ENCODE measurements at regions not wholly inside any gene's neighbourhood (a gene's known extent, or its start where the extent isn't known, plus 50 kb on each side); places are given as distances from the start of the nearest gene placed in this dataset.

- DNase-seq: no peak
Measured at GRCh38 chr15:70315431-70315830, 217.7 kb upstream of the TLE3 start.

DNA sequence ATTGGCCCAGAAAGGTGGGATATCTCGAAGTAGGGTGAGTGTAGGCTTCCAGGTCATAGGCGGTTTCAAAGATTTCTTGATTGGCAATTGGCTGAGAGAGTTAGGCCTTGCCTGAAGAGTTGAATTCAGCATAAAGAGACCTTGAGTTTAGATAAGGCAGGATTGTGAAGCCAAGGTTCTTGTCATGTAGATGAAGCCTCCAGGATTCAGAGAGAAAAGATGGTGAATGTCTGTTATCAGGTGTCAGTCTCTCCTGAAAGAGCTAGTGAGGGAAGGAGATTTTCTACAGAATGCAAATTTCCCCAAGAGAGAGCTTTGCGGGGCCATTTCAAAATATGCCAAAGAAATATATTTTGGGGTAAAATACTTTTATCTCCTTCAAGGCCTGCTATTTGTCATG, 217.0 kb upstream of the TLE3 start:
- DNase-seq: no peak

GRCh38 chr15:70314018-70314354, 216.3 kb upstream of the TLE3 start:
- no peak for DNase-seq

GRCh38 chr15:70313099-70314017, 215.6 kb upstream of the TLE3 start:
- DNase-seq: no peak

GRCh38 chr15:70311821-70312220, 214.1 kb upstream of the TLE3 start:
- DNase-seq: no peak

GRCh38 chr15:70309716-70310115, 212.0 kb upstream of the TLE3 start:
- no peak for DNase-seq

GRCh38 chr15:70308735-70309434, 211.2 kb upstream of the TLE3 start:
- no peak for DNase-seq

- no peak for DNase-seq
Measured at GRCh38 chr15:70308011-70308734, 210.5 kb upstream of the TLE3 start.

GRCh38 chr15:70306582-70306981, 208.9 kb upstream of the TLE3 start:
- no peak for DNase-seq

- no peak for DNase-seq
Measured at GRCh38 chr15:70306081-70306480, 208.4 kb upstream of the TLE3 start.

- no peak for DNase-seq
Measured at GRCh38 chr15:70303981-70304380, 206.3 kb upstream of the TLE3 start.

DNA sequence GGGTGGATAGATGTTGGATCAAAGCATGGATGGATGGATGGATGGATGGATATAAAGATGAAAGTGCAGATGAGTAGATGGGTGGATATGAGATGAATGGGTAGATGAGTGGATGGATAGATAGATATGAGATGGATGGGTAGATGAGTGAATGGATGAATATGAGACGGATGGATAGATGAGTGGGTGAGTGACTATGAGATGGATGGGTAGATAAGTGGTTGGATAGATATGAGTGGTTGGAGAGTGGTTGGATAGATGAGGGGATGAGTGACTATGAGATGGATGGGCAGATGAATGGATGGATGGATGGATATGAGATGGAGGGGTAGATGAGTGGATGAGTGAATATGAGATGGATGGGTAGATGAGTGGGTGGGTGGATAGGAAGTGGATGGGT, 204.6 kb upstream of the TLE3 start:
- DNase-seq: no peak

DNA sequence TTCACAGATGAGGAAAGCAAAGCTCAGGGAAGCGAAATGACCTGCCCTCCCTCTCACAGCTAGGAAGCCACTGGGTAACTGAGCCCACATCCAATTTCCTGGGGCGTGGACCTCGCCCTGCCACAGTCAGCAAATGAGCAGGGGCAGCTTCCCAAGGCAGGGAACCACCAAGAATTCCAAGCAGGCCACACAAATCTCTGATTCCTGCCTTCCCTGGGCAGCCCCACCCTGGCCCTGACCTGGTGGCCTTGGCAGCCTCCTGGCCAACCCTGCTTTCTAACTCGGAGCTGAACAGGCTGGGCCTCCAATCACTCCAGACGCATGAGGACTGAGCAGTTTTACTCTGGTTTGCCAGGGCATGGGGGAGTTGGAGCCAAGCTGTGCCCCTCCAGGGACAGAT, 203.7 kb upstream of the TLE3 start:
- no peak for DNase-seq

DNA sequence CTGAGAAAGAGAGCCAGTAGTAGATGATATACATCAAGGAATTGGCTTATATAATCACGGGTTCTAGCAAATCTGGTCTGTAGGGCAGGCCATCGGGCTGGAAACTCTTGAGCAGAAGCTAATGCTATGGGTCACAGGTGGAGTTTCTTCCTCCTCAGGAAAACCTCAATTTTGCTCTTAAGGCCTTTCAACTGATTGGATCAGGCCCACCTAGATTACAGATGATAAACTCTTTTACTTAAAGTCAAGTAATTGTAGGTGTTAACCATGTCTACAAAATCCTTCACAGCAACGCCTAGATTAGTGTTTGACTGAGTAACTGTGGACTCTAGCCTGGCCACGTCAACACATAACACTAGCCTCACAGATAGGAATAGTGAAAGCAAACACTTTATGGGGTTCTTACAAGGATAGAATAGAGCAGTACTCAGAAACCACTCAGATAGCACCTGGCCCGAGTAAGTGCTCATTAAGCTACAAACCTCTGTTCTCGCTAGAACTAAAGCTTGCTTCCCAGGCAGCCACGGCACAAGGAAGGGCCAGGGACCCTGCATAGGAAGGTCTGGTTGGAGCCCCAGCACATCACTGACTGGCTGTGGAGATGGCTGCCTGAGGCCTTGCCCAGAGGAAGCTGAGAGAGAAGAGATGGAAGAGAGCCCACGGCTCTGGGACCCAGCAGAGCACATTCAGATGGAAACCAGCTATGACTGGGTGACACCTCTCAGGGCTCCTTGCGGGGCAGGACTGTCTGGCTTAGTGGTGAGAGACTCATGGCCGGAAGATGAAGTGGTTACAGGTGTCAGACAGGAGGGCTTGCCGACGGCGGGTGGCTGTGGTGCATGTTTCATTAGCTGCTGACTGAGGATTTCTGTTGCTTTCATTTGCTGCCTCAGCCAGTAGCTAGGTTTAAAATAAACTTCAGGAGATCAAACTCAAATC, 202.5 kb upstream of the TLE3 start:
- no peak for DNase-seq

DNA sequence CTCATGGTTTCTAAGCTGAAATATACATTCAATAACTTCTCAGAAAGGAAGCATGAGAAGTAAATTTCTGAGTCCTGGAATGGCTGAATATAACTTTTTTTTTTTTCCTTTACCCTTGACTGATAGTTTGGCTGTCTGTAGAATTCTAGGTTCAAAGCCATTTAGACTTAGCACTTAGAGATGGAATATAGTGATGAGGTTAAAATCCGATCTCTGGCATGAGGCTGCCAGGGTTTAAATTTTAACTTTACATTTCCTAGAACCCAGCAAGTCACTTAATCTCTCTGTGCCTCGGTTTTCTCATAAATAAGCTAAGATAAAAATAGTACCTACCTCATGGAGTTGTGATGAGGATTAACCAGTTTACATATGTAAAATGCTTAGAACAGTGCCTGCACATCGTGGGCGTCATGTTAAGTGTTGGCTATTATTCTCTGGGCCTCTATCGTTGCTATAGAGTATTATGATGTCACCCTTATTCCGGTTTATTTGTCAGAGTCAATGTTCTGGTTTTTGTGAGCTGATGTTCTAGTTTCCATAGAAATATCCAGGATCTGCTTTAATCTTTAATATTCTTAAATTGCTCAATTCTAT, 199.8 kb upstream of the TLE3 start:
- no peak for DNase-seq

DNA sequence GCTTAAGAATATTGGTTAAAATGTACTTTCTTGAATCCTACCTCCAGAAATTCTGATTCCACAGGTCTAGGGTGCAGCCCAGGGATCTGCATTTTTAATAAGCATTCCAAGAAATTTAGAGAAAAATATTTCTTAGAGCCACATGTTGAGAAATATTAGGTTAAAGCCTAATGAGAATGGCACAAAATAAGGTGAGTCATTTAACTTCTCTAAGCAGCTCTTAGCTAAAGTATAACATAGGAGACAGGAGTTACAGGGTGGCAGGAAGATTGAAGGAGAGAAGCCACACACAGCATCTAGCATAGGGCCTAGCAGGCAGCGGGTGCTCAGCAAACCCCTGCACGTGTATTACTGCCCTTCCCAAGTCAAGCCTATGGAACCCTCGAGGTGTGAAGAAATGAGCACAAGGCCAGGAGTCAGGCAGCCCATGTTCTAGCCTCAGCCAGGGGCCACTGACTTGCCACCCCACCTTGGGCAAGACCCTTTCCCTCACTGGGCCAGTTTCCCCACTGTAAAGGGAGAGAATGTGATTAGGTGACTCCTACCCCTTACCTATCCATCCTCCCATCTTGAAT, 197.1 kb upstream of the TLE3 start:
- no peak for DNase-seq

GRCh38 chr15:70293591-70294470, 196.1 kb upstream of the TLE3 start:
- no peak for DNase-seq

GRCh38 chr15:70293138-70293537, 195.4 kb upstream of the TLE3 start:
- no peak for DNase-seq

DNA sequence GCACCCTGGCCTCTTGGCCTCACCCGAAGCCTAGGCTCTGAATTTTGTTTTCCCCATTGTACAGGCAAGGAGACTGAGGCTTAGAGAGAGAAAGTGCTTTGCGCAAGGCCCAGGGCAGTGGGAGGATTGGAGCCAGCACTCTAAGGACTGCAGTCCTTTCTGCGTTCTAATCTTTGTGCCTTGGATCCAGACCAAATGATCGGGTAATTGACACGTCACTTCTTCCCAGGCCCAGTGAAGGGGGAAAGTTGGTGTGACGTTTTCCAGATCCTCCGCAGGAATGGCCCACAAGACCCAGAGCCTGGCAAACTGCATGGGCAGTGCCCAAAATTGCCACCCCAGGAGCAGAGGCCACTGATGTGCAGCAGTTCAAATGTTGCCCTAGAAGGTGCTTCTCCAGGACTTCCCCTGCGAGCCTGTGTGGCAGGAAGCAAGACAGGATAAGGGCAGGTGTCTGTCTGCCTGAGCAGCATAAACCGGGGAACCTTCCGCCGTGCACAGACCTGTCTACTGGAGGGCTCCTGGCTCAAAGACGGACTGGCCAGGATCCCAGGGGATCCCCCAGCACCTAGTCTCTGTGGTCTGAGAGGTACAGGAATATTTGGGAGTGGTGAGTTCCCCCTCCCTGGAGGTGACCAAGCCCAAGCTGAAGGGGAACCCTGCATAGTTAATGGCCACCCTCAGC, 194.5 kb upstream of the TLE3 start:
- no peak for DNase-seq
